ENCODE measurements at regions not wholly inside any gene's neighbourhood (a gene's known extent, or its start where the extent isn't known, plus 50 kb on each side); places are given as distances from the start of the nearest gene placed in this dataset.
"Not testable (repeated sequence)": the region's sequence is repeated elsewhere in the genome, so short reads cannot be mapped to it uniquely, and the experiment has no call there.

GRCh38 chr2:56519806-56520205, 336.0 kb downstream of the CCDC85A start:
- DNase-seq, result no peak

- peak; percentile 46 for DNase-seq
Measured at GRCh38 chr2:56522605-56523089, 338.9 kb downstream of the CCDC85A start.

- DNase-seq, result no peak
Measured at GRCh38 chr2:56523816-56524215, 340.0 kb downstream of the CCDC85A start.

GRCh38 chr2:56531668-56532420, 348.1 kb downstream of the CCDC85A start:
- DNase-seq, result no peak

GRCh38 chr2:56534321-56534720, 350.5 kb downstream of the CCDC85A start:
- DNase-seq, result no peak

- no peak for DNase-seq
Measured at GRCh38 chr2:56537756-56538155, 354.0 kb downstream of the CCDC85A start.

- no peak for DNase-seq
Measured at GRCh38 chr2:56539618-56540017, 355.8 kb downstream of the CCDC85A start.

GRCh38 chr2:56540467-56540866, 356.7 kb downstream of the CCDC85A start:
- DNase-seq, result no peak

GRCh38 chr2:56540916-56541315, 357.1 kb downstream of the CCDC85A start:
- no peak for DNase-seq

GRCh38 chr2:56542213-56542612, 358.4 kb downstream of the CCDC85A start:
- DNase-seq, result no peak

GRCh38 chr2:56565143-56565542, 381.4 kb downstream of the CCDC85A start:
- DNase-seq, result no peak

- DNase-seq, result no peak
Measured at GRCh38 chr2:56571074-56571473, 387.3 kb downstream of the CCDC85A start.

- DNase-seq, result no peak
Measured at GRCh38 chr2:56576001-56576400, 392.2 kb downstream of the CCDC85A start.

- DNase-seq, result no peak
Measured at GRCh38 chr2:56580242-56580641, 396.5 kb downstream of the CCDC85A start.

GRCh38 chr2:56582570-56582969, 398.8 kb downstream of the CCDC85A start:
- no peak for DNase-seq

GRCh38 chr2:56583796-56584315, 400.1 kb downstream of the CCDC85A start:
- DNase-seq, result no peak

- no peak for DNase-seq
Measured at GRCh38 chr2:56587456-56587855, 403.7 kb downstream of the CCDC85A start.

GRCh38 chr2:56589194-56589593, 405.4 kb downstream of the CCDC85A start:
- DNase-seq, result no peak

- DNase-seq, result no peak
Measured at GRCh38 chr2:56589835-56590234, 406.0 kb downstream of the CCDC85A start.

- DNase-seq, result no peak
Measured at GRCh38 chr2:56590611-56591010, 406.8 kb downstream of the CCDC85A start.

GRCh38 chr2:56606086-56606485, 422.3 kb downstream of the CCDC85A start:
- DNase-seq, result not testable (repeated sequence)

GRCh38 chr2:56613254-56613653, 429.5 kb downstream of the CCDC85A start:
- DNase-seq, result no peak

- no peak for DNase-seq
Measured at GRCh38 chr2:56613920-56614319, 430.1 kb downstream of the CCDC85A start.

- no peak for DNase-seq
Measured at GRCh38 chr2:56615760-56616159, 432.0 kb downstream of the CCDC85A start.

- DNase-seq, result no peak
Measured at GRCh38 chr2:56624181-56624580, 440.4 kb downstream of the CCDC85A start.
